HepG2 (cell line): ENCODE measurements at regions not wholly inside any gene's neighbourhood (a gene's known extent, or its start where the extent isn't known, plus 50 kb on each side); places are given as distances from the start of the nearest gene placed in this dataset.

Experiments
- HMG20A ChIP-seq: IDR thresholded peaks from 2 replicates; pipeline ENCODE4 v1.6.1; 2016; ENCODE audit warnings: borderline replicate concordance
- HNF1B ChIP-seq: sonication (generic); formaldehyde crosslinking; IDR thresholded peaks from 2 replicates; pipeline ENCODE4 v1.5.1; 2020; ENCODE audit warnings: mild to moderate bottlenecking, moderate library complexity, missing genetic modification reagents
- HOXA9 ChIP-seq: sonication (generic); formaldehyde crosslinking; IDR thresholded peaks from 2 replicates; pipeline ENCODE4 v1.8.1; 2022; ENCODE audit warnings: missing genetic modification reagents, mild to moderate bottlenecking, moderate library complexity, borderline replicate concordance
- KDM5A ChIP-seq: fragments of 200-600 bp; sonication (generic); IDR thresholded peaks from 2 replicates; pipeline ENCODE4 v1.7.0; 2018; ENCODE audit warnings: antibody characterized with exemption, mild to moderate bottlenecking, low read length, borderline replicate concordance
- MAFK ChIP-seq, 2 experiments: IDR thresholded peaks in 1 of 2; conservative IDR thresholded peaks in 1 of 2; 2 replicates each; pipeline ENCODE4 v1.6.1; 2011; ENCODE audit warnings: improper control_type of control experiment in 2 of 2, low read length in 2 of 2
- NBN ChIP-seq: fragments of 450-650 bp; conservative IDR thresholded peaks from 2 replicates; pipeline ENCODE4 v1.6.1; 2017
- NFIC ChIP-seq: IDR thresholded peaks from 2 replicates; pipeline ENCODE4 v1.6.1; 2012; ENCODE audit warnings: mild to moderate bottlenecking, low read length, inconsistent platforms
- NFYB ChIP-seq: sonication (generic); formaldehyde crosslinking; IDR thresholded peaks from 2 replicates; pipeline ENCODE4 v1.4.0; 2020; ENCODE audit warnings: missing genetic modification reagents
- PAF1 ChIP-seq: IDR thresholded peaks from 2 replicates; pipeline ENCODE4 v1.6.1; 2016; ENCODE audit warnings: missing genetic modification reagents, missing compliant biosample characterization
- PLRG1 ChIP-seq: fragments of 450-650 bp; conservative IDR thresholded peaks from 2 replicates; pipeline ENCODE4 v1.6.1; 2016
- RARA ChIP-seq: IDR thresholded peaks from 2 replicates; pipeline ENCODE4 v1.6.1; 2016; ENCODE audit warnings: missing genetic modification reagents, missing compliant biosample characterization
- RXRB ChIP-seq: IDR thresholded peaks from 2 replicates; pipeline ENCODE4 v1.6.1; 2016; ENCODE audit warnings: borderline replicate concordance, missing genetic modification reagents, missing compliant biosample characterization
- SAP130 ChIP-seq: IDR thresholded peaks from 2 replicates; pipeline ENCODE4 v1.6.1; 2016; ENCODE audit warnings: low read depth
- TEAD3 ChIP-seq: optimal IDR thresholded peaks from 2 replicates; pipeline ENCODE3; 2016; ENCODE audit warnings: borderline replicate concordance
- TFAP4 ChIP-seq: sonication (generic); IDR thresholded peaks from 2 replicates; pipeline ENCODE4 v1.6.1; 2016; ENCODE audit warnings: low read depth, borderline replicate concordance
- XBP1 ChIP-seq: sonication (generic); formaldehyde crosslinking; IDR thresholded peaks from 2 replicates; pipeline ENCODE4 v1.5.0; 2020; ENCODE audit warnings: missing genetic modification reagents
- ZFAT ChIP-seq: sonication (generic); formaldehyde crosslinking; conservative IDR thresholded peaks from 2 replicates; pipeline ENCODE4 v1.8.1; 2023; ENCODE audit warnings: missing genetic modification reagents, inconsistent platforms
- ZIK1 ChIP-seq: sonication (generic); formaldehyde crosslinking; IDR thresholded peaks from 2 replicates; pipeline ENCODE4 v1.5.0; 2020; ENCODE audit warnings: mild to moderate bottlenecking, low read depth, missing genetic modification reagents, borderline replicate concordance
- ZKSCAN1 ChIP-seq: fragments of 150-350 bp; IDR thresholded peaks from 2 replicates; pipeline ENCODE4 v1.6.1; 2014; ENCODE audit warnings: low read length
- ZNF235 ChIP-seq: sonication (generic); formaldehyde crosslinking; IDR thresholded peaks from 2 replicates; pipeline ENCODE4 v1.8.1; 2023; ENCODE audit warnings: mild to moderate bottlenecking, missing genetic modification reagents, borderline replicate concordance
- ZNF292 ChIP-seq: sonication (generic); formaldehyde crosslinking; IDR thresholded peaks from 2 replicates; pipeline ENCODE4 v1.8.1; 2022; ENCODE audit warnings: mild to moderate bottlenecking, low read depth, missing genetic modification reagents, borderline replicate concordance
- ZNF317 ChIP-seq: sonication (generic); formaldehyde crosslinking; IDR thresholded peaks from 2 replicates; pipeline ENCODE4 v1.5.0; 2020; ENCODE audit warnings: mild to moderate bottlenecking, missing genetic modification reagents
- ZNF333 ChIP-seq: sonication (generic); formaldehyde crosslinking; IDR thresholded peaks from 2 replicates; pipeline ENCODE4 v1.4.0; 2020; ENCODE audit warnings: mild to moderate bottlenecking, missing genetic modification reagents, borderline replicate concordance
- ZNF354B ChIP-seq: sonication (generic); formaldehyde crosslinking; IDR thresholded peaks from 2 replicates; pipeline ENCODE4 v1.8.0; 2022; ENCODE audit warnings: mild to moderate bottlenecking, missing genetic modification reagents
- ZNF44 ChIP-seq: sonication (generic); formaldehyde crosslinking; IDR thresholded peaks from 2 replicates; pipeline ENCODE4 v1.5.1; 2020; ENCODE audit warnings: mild to moderate bottlenecking, missing genetic modification reagents
- ZNF484 ChIP-seq: sonication (generic); formaldehyde crosslinking; IDR thresholded peaks from 2 replicates; pipeline ENCODE4 v1.5.1; 2020; ENCODE audit warnings: mild to moderate bottlenecking, low read depth, missing genetic modification reagents, borderline replicate concordance
- ZNF709 ChIP-seq: sonication (generic); formaldehyde crosslinking; IDR thresholded peaks from 2 replicates; pipeline ENCODE4 v1.5.0; 2020; ENCODE audit warnings: mild to moderate bottlenecking, missing genetic modification reagents
- TF ChIP-seq, protein P1 (sequence below): sonication (generic); formaldehyde crosslinking; IDR thresholded peaks from 2 replicates; pipeline ENCODE4 v1.4.0; 2020; ENCODE audit warnings: mild to moderate bottlenecking, missing genetic modification reagents
- TF ChIP-seq, protein P2 (sequence below): IDR thresholded peaks from 2 replicates; pipeline ENCODE4 v1.6.1; 2016; ENCODE audit warnings: missing biosample characterization, missing genetic modification reagents, low read depth

GRCh38 chr2:41894563-41895333, 153.1 kb upstream of the PKDCC start (continued):
- TF ChIP-seq ZIK1 (no peak), KDM5A (no peak), ZNF317 (CRISPR knock-in tag) (no peak), ZNF292 (CRISPR knock-in tag) (0 out of 2 replicates have a peak, but pooled peaks have one; percentile 31), ZNF354B (CRISPR knock-in tag) (no peak), RARA (CRISPR knock-in tag) (peak; percentile 81), NBN (no peak), ZFAT (CRISPR knock-in tag) (no peak), TFAP4 (peak; percentile 98), PAF1 (no peak), ZNF333 (no peak), ZNF709 (CRISPR knock-in tag) (no peak), ZNF44 (CRISPR knock-in tag) (no peak), MAFK (conservative IDR thresholded peaks at IDR 0.05 in 1 of 2, IDR thresholded peaks at IDR 0.05 in 1 of 2; ENCODE audit: low read length in 2 of 2) (peak; percentile 70 to 73), HMG20A (CRISPR knock-in tag) (peak; percentile 74; the same call in 1 of the 2 replicates), PLRG1 (no peak), ZNF484 (no peak), ZKSCAN1 (no peak), RXRB (0 out of 2 replicates have a peak, but pooled peaks have one; percentile 25), SAP130 (CRISPR knock-in tag) (peak; percentile 69), NFIC (0 out of 2 replicates have a peak, but pooled peaks have one; percentile 56), TEAD3 (peak; percentile 61), HNF1B (CRISPR knock-in tag) (0 out of 2 replicates have a peak, but pooled peaks have one; percentile 4), NFYB (CRISPR knock-in tag) (no peak), ZNF235 (CRISPR knock-in tag) (no peak), XBP1 (CRISPR knock-in tag) (no peak; the same call in 1 of the 2 replicates), HOXA9 (CRISPR knock-in tag) (no peak)
- TF ChIP-seq, protein P1, sequence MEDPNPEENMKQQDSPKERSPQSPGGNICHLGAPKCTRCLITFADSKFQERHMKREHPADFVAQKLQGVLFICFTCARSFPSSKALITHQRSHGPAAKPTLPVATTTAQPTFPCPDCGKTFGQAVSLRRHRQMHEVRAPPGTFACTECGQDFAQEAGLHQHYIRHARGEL (CRISPR knock-in tag): no peak
- TF ChIP-seq, protein P2, sequence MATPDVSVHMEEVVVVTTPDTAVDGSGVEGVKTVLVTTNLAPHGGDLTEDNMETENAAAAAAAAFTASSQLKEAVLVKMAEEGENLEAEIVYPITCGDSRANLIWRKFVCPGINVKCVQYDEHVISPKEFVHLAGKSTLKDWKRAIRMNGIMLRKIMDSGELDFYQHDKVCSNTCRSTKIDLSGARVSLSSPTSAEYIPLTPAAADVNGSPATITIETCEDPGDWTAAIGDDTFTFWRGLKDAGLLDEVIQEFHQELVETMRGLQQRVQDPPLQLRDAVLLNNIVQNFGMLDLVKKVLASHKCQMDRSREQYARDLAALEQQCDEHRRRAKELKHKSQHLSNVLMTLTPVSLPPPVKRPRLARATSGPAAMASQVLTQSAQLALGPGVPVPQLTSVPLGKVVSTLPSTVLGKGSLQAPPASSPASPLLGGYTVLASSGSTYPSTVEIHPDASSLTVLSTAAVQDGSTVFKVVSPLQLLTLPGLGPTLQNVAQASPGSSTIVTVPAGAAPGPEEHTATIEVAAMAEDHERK: no peak
